ENCODE measurements at regions not wholly inside any gene's neighbourhood (a gene's known extent, or its start where the extent isn't known, plus 50 kb on each side); places are given as distances from the start of the nearest gene placed in this dataset.
"Not testable (repeated sequence)": the region's sequence is repeated elsewhere in the genome, so short reads cannot be mapped to it uniquely, and the experiment has no call there.

- DNase-seq: no peak
Observed at GRCh38 chr20:11697055-11697454, 220.6 kb upstream of the BTBD3 start.

GRCh38 chr20:11697646-11698045, 220.0 kb upstream of the BTBD3 start:
- DNase-seq: no peak

GRCh38 chr20:11698124-11698523, 219.6 kb upstream of the BTBD3 start:
- no peak for DNase-seq

GRCh38 chr20:11700831-11701230, 216.9 kb upstream of the BTBD3 start:
- DNase-seq: no peak

GRCh38 chr20:11702721-11703518, 214.8 kb upstream of the BTBD3 start:
- DNase-seq: no peak

DNA sequence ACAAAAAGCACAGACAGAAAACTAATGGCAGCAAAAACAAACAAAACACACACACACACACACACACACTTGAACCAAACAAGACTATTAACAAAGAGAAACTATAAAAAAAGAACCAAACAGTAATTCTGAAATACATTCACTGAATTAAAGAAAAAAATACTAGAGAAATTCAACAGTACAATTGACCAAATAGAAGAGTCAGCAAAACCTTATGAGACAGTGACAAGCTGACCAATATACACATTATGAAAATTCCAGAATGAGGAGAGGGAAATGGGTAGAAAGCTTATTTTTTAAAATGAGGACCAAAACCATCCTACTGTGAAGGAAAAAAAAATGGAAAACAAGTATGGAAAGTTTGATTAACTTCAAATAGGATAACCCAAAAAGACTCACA, 212.2 kb upstream of the BTBD3 start:
- DNase-seq: no peak

GRCh38 chr20:11708223-11708622, 209.5 kb upstream of the BTBD3 start:
- DNase-seq: not testable (repeated sequence)

DNA sequence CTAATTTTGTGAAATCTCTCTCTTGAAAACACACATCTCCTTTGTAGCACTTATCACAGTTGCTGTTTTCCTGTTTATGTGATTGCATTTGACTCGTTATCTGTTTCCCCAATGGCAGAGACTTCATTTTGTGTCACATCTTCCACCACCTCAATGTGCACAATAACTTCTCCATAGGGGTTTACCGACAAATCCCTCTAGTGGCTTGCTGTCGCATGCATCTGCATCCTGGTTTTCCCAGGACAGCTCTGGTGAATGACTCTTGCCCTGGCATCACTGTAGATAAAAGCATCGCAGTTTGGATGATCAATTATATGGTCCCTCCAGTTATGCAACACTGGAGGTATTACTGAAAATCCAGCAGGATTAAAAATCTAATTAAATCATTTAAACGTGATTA, 206.5 kb upstream of the BTBD3 start:
- no peak for DNase-seq

DNA sequence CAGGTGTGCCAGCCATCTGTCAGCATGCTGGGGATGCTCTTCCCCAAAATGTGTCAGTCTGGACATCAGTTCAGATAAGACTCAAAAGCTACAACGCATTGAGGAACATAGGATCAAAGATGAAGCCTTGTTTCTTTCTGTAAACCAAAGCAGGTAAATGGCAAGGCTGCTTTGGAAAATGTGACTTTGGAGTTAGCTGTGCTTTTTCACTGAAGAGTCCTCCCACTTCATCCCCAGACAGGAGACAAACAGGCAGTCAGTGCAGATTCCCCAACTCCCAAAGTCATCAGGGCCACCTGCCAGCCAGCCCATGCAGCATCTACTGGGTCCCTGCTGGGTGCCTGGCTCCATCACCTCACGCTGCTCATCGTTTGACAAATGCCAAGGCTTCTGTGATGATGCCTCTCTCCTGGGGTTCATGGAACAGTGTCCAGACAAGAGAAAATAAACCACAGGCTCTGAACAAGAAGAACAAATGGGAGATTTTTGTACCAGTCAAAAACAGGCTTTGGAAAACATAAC, 205.0 kb upstream of the BTBD3 start:
- DNase-seq: no peak

DNA sequence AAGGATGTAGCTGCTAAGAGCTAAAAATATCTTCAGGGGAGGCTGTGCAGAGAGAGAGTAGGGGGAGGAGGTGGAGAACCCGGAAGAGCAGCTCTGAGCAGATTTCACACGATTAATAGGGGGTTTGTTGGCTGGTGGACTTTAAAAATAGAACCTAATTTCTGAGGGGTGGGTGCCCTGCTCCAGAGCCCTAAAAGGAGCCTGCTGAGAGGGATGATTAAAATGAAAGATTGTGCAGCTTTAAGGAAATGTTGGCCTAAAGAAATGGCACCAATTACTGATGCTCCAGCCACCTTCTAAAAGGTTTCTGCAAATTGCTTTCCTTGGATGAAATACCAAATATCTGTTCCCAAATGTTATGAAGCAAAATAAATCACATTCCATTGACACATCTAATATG, 202.8 kb upstream of the BTBD3 start:
- DNase-seq: no peak

DNA sequence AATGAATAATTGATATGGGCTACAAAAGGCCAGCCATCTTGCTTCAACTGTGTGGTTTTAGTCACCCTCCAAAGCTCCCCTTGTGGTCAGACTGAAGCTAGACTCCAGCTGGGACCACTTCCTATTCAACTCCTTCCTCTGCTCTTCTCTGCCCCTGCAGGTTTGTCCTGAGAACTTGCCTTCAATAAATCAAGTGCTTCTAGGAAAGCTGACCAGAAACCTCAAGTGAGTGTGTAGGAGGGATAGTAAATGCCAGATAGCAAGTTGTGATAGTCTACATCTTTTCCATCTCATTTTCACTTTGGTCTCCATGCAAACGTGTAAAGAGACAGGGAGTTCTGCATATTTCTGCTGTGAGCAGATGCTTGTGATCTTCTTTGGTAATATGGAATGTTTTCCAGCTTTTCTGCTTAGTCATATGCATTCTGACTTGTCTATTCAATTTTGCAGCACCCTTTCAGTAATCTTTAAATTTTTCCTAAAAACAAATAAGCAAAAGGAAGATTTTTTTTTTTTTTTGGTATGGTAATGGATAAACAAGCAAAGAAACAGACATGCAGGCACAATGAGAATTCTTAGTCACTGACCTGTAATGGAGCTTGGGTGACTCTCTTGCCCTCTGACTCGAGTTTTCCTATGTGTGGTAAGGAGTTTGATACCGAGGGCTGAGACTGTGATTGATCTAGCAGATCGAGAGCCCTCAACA, 201.3 kb upstream of the BTBD3 start:
- DNase-seq: no peak

DNA sequence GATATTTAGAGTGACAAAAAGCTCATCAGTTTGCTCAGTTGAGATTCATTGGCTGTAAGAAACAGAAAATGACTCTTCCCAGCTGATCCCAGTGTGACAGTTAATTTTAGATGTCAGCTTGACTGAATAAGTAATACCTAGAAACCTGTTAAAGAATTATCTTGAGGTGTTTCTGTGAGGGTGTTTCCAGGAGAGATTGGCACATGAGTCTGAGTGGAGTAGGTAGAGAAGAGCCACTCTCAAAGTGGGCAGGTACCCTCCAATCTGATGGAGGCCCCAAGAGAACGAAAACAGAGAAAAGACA, 200.8 kb upstream of the BTBD3 start:
- DNase-seq: no peak

DNA sequence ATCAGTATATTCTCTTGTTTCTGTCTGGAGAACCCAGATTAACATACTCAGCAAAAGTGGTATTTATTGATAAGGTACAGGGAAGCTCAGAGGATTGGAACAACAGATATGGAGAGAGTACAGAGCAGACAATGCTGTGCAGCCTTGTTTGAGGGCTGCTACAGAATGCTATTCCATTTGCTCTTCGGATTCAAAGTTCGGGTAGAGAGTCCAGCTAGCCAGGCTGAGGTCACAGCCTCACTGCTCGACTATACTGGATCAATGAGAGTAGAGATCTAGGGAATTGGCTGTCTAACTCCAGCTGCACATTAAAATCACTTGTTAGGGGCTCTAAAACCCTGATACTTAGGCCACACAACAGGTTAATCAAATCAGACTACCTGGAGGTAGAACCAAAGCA, 200.1 kb upstream of the BTBD3 start:
- DNase-seq: no peak

GRCh38 chr20:11718474-11719094, 199.1 kb upstream of the BTBD3 start:
- no peak for DNase-seq

DNA sequence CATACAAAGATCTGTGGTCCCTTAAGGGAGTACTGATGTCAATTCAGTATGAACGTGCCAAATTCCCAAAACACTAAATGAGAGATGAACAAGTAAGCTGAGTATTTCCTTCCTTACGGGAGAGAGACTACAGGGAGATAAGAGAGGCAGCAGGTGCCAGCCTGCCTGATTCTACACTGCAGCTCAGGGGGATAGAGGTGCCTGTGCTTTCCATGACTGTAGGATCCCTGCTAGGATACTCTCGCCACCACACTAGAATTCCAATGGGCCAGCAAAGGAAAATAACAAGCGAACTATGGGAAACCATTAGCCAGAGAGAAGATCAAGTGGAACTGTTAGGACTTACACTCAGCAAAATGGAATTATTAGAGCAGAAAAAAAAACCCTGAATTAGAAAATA, 198.5 kb upstream of the BTBD3 start:
- no peak for DNase-seq

- DNase-seq: no peak
Observed at GRCh38 chr20:11721411-11721810, 196.3 kb upstream of the BTBD3 start.

DNA sequence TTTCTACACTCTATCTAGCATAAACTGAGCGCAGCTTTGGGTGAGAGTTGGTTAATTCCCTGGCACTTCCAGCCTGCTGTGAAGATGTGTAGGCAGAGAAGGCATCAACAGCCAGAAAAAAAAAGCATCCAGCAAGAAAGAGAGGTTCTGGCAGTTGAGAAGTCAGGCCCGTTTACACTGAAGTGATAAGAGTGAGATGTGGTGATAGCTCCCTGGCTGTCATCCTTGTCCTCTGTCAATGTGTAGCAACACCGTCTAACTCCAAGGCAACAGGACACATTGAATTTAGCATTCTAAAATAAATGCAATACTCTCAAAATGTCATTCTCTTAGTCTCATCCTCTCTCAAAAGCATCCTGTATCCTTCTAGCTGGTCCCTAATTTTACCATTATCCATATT, 193.6 kb upstream of the BTBD3 start:
- no peak for DNase-seq

DNA sequence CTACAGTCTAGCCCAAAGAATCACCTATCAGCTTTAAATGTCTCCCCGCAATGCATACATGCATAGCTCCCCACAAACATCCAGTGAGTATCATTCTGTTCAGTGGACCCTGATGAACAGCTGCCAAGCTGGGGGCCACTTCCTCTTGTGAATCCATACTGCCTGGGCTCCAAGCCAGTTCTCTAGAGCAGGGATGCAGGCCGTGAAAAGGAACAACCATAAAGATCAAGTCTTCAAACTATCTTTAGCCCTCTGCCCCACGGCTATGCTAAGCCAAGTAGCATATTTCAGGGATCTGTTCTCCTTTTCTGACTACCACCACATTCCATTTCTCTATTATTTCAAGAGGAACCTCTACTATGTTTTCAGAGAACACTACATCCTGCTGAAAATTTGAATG, 191.7 kb upstream of the BTBD3 start:
- no peak for DNase-seq

DNA sequence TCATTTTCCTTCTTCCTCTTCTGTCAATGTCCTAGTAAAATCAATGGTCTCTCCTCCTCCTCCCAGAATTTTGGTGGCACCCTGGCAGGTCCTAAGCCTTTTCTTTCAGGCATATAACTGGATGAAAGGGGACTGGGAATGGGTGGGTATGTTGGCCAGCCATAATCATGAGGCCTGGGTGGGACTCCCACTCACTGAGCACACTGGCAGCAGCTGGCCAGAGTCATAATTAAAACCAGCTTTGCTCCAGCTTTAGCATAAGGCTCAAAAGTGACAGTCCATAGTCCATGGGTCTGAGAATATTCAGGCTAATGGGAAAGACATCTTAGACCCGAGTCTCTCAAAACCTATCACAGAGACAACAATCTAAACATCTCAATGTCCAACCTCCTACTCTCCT, 190.0 kb upstream of the BTBD3 start:
- no peak for DNase-seq

- DNase-seq: no peak
Observed at GRCh38 chr20:11728937-11729336, 188.8 kb upstream of the BTBD3 start.

DNA sequence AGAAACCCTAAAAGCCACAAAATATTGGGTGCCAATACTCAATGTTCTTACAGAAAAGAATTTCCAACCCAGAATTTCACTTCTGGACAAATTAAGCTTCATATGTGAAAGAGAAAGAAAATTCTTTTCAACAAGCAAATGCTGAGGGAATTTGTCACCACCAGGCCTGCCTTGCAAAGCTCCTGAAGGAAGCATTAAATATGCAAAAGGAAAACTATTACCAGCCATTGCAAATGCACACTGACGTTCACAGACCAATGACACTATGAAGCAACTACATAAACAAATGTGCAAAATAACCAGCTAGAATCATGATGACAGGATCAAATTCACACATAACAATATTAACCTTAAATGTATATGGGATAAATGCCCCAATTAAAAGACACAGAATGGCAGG, 187.9 kb upstream of the BTBD3 start:
- no peak for DNase-seq

- no peak for DNase-seq
Observed at GRCh38 chr20:11734431-11734830, 183.3 kb upstream of the BTBD3 start.

DNA sequence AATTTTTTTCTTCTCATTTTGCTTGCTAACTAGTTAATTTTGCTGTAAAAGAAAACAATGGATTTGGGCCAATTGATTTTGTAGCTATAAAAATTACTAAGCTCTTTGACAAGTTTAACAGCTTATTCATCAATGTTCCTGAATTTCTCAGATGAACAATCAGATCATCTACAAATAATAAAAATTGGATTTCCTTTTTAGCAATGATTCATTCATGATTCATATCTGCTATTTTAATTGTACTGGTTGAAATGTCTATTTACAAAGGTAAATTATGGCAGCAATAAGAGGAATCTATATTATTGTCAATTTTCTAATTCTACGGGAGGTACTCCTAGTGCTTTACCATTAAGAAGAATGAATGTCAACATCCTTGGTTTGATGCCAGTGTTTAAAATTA, 178.8 kb upstream of the BTBD3 start:
- DNase-seq: no peak

DNA sequence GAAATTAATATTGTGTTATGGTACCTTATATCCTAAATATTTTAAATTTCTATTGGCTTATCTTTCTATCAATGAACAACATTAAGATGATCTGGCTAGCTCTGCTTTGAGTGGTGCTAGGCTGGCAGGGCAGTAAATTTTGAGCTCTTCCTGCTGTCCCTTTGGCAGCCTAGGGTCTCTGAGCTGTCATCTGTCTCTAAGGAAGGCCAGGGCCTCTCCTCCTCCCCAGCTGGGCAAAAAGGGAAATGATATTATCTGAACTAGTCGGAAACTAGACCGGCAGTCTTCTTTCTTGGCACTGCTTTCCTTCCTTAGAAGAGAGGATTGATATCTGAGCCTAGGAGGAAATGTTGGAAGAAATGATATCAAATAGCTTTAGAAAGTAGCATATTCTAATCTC, 176.7 kb upstream of the BTBD3 start:
- no peak for DNase-seq
